Erythroblast (primary cell): ENCODE measurements at regions not wholly inside any gene's neighbourhood (a gene's known extent, or its start where the extent isn't known, plus 50 kb on each side); places are given as distances from the start of the nearest gene placed in this dataset.

Source experiments
- GATA1 ChIP-seq: IDR thresholded peaks from 2 replicates; pipeline ENCODE4 v1.6.1; 2011; ENCODE audit warnings: low read depth, mild to moderate bottlenecking, control low read depth, low read length, moderate library complexity
- POLR2A ChIP-seq: IDR thresholded peaks from 2 replicates; pipeline ENCODE4 v1.6.1; 2011; ENCODE audit warnings: mild to moderate bottlenecking, low read length

GRCh38 chr1:82152356-82153271, 351.9 kb downstream of the ADGRL2 start:
- TF ChIP-seq POLR2A: no peak
- no peak for TF ChIP-seq GATA1
